ENCODE measurements at regions not wholly inside any gene's neighbourhood (a gene's known extent, or its start where the extent isn't known, plus 50 kb on each side); places are given as distances from the start of the nearest gene placed in this dataset.

GRCh38 chr13:107612376-107612775 lies 603.0 kb downstream of the LIG4 start:
- TF ChIP-seq RAD21 (IDR thresholded peaks at IDR 0.05; ENCODE audit: low read length) (no peak), PBX3 (IDR thresholded peaks at IDR 0.05) (no peak), USF1 (IDR thresholded peaks at IDR 0.05; ENCODE audit: borderline replicate concordance, low read depth) (no peak), TAF1 (IDR thresholded peaks at IDR 0.05; ENCODE audit: borderline replicate concordance, low read depth, low read length) (no peak), CTCF (IDR thresholded peaks at IDR 0.05) (no peak), EP300 (IDR thresholded peaks at IDR 0.05; ENCODE audit: borderline replicate concordance in 1 of 2, low read depth in 1 of 2, low read length in 1 of 2) (no peak), SMC3 (IDR thresholded peaks at IDR 0.05; ENCODE audit: low read depth, low read length) (no peak), POLR2AphosphoS5 (IDR thresholded peaks at IDR 0.05; ENCODE audit: low read depth, low read length) (no peak), YY1 (IDR thresholded peaks at IDR 0.05; ENCODE audit: low read depth) (no peak), TEAD4 (IDR thresholded peaks at IDR 0.05; ENCODE audit: borderline replicate concordance, insufficient read depth) (no peak), REST (IDR thresholded peaks at IDR 0.05; ENCODE audit: low read depth, low read length) (no peak), MXI1 (IDR thresholded peaks at IDR 0.05; ENCODE audit: low read depth, low read length) (no peak), CHD2 (IDR thresholded peaks at IDR 0.05; ENCODE audit: low read length, partially characterized antibody) (no peak)
